ENCODE measurements at regions not wholly inside any gene's neighbourhood (a gene's known extent, or its start where the extent isn't known, plus 50 kb on each side); places are given as distances from the start of the nearest gene placed in this dataset.
A peak's percentile ranks its signal among the peaks of the same experiment; 100 is the strongest.

DNA sequence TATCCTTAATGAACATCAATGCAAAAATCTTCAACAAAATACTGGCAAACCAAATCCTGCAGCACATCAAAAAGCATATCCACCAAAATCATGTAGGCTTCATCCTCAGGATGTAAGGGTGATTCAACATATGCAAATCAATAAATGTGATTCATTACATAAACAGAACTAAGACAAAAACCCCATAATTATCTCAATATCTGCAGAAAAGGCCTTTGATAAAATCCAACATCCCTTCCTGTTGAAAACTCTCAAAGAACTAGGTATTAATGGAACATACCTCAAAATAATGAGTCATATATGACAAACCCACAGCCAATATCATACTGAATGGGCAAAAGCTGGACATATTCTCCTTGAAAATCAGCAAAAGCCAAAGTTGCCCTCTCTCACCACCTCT, 54.6 kb upstream of the DEPDC1 start:
- DNase-seq, result no peak

GRCh38 chr1:68558321-68559026, 61.6 kb upstream of the DEPDC1 start:
- DNase-seq, result no peak

DNA sequence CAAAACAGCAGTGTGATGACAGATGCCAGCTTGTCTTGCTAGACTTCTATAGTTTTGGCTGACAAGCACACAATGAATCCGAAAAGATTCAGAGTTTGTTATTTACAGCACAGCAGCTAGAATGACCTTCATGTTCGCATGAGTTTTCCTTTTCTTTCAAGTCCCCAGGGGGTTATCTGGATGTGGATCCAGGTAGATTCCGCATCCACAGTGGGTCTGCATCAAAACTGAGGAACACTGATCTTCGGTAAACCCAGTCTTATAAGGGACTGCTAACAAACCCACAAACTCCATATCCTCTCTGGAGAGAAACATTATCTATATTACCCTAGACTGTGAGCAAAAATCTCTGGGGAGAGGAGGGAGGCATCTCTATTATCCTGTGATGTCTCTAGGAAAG, 69.0 kb upstream of the DEPDC1 start:
- DNase-seq, result no peak

GRCh38 chr1:68570871-68571270, 74.0 kb upstream of the DEPDC1 start:
- peak; percentile 14 for DNase-seq

- DNase-seq, result no peak
These were observed 74.8 kb upstream of the DEPDC1 start for GRCh38 chr1:68571454-68572235.

DNA sequence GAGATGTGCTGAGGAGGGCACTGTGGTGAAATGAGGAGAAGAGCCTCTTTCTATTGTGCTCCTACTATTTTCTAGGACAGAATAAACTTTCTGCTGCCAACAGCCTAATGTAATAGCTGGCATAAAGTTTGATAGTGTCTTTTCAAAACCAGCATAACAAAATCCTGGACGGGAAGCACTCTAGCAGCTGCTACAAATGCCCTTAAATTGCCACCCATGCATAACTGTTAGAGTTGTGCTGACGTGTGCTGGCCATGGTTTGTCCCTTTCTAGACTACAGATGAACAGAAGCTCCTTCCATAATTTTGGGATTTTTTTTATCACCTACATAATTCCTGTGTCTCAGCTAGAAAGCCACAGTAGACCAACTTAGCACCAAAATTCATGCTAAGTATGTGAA, 88.5 kb upstream of the DEPDC1 start:
- DNase-seq, result no peak

DNA sequence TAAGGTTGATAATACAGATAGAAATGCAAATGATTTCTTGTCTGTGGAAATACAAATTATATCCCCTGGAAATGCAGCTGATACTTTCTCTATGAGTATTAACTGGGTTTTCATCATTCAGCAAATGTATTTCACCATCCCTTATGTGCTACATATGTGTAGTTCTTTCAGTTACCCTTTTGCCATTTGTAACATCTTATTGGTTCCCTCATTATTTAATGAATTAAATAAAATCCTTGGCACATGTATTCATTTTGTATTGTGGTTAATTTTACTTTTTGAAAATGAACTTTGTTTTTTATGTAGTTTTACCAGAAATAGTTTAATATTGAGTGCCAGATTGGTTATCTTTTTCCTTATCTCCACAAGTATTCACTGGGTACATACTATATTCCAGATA, 89.9 kb upstream of the DEPDC1 start:
- no peak for DNase-seq

- DNase-seq, result no peak
These were observed 91.4 kb upstream of the DEPDC1 start for GRCh38 chr1:68588304-68588703.

DNA sequence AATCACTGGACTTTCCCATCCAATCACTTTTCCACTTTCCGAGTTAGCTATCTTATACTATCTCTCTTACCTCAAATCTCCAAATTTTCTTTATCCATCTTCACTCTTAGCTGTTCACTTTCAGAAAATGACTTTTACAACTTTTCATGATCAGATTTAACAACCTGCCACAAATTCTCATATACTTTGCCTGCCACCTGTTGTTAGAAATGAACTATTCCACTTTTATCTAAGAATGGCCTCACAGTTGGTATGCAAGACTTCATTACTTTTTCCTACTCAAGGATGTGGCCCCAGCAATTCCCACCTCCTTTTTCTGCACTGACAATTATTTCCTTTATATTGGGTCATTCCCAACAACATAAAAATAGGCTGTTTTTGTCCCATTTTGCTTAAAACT, 93.6 kb upstream of the DEPDC1 start:
- no peak for DNase-seq

DNA sequence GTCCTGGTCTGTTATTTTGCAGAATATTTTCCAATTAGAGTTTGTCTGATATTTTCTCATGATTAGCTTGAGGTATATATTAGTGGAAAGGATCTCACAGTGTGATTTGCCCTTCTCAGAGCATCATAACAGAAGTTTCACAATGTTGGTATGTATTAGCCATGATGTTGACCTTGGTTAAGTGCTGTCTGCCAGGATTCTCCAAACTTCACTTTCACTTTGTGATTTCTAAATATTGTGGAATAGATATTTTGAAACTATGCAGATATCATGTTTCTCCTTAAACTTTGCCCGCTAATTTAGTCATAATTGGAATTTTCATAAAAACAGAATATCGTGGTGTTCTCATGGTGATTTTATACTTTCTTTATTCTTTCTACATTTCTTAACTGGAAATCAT, 98.0 kb upstream of the DEPDC1 start:
- DNase-seq, result no peak

DNA sequence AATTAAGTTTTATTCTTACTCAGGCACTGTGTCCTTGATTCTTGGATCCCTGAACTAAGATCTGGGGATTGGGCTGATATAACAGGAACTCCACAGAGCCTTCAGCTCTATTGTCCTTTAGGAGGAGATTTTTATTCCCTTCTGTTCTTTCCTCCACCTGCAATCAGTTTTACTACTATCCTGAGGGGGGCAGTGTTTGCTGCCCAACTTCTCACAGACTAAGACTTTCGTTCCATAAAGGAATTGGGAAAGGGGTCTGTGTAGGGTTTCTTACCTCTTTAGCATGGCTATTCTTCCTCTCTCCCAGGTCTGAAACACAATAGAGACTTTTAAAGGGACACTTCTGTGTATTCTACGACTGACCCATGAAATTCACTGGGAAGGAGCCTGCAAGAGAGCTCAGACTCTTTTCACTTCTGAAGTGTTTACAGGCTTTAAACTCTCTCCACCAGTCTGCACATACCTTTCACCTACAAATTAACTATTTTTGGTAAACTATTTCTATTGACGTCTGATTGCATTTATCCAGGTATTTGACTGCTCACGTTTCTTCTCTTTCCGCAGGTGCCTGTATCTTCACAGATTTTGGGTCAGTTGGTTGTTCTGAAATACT, 103.3 kb upstream of the DEPDC1 start:
- no peak for DNase-seq

DNA sequence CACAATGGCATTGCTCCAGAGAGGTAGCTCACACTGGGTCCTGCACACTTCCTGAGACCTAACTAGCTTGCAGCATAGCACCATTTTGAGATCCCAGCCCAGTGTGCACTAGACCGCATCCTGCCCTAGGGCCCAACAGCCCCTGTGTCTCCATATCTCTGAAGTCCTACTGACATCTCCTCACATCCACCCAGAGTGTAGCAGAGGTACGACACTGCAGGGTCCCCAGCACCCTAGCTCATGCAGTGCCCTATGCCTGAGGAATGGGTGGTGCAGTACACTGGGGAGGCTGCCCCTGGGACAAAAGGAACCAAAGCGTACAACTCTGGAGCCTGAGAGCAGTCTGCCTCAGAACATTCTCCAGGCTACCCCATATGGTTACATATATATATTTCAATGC, 111.4 kb upstream of the DEPDC1 start:
- no peak for DNase-seq

DNA sequence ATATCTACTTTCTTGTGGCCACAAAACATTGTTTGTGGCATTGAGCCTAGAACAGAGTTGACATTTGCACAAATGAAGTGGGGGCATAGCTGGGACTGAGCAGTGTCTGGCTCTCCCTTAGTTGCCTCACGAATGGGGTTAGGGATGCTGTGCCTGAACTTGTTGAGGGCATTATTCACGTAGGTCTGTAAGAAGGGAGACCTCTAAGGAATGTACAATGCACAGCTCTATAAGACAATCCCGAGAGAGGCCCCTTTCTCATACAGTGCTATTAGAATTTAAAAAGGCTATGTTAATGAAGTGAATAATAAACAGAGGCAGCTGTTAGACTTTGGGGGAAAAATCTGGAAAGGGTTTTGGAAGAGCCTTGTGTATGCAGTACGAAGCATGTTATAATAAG, 118.4 kb upstream of the DEPDC1 start:
- DNase-seq, result no peak

GRCh38 chr1:68617942-68618341, 121.1 kb upstream of the DEPDC1 start:
- no peak for DNase-seq

DNA sequence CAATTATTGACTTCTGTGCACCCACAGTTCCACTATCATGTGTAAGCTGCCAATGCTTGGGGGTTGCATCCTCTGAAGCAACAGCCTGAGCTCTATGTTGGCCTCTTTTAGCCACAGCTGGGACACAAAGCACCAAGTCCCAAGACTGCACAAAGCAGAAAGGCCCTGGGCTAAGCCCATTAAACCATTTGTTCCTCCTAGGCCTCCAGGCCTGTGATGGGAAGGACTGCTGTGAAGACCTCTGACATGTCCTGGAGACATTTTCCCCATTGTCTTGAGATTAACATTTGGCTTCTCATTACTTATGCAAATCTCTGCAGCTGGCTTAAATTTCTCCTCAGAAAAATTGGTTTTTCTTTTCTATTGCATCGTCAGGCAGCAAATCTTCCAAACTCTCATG, 123.7 kb upstream of the DEPDC1 start:
- no peak for DNase-seq

- no peak for DNase-seq
These were observed 126.8 kb upstream of the DEPDC1 start for GRCh38 chr1:68623700-68624099.

GRCh38 chr1:68624233-68624632, 127.4 kb upstream of the DEPDC1 start:
- DNase-seq, result no peak

GRCh38 chr1:68625624-68626023, 128.7 kb upstream of the DEPDC1 start:
- DNase-seq, result no peak

DNA sequence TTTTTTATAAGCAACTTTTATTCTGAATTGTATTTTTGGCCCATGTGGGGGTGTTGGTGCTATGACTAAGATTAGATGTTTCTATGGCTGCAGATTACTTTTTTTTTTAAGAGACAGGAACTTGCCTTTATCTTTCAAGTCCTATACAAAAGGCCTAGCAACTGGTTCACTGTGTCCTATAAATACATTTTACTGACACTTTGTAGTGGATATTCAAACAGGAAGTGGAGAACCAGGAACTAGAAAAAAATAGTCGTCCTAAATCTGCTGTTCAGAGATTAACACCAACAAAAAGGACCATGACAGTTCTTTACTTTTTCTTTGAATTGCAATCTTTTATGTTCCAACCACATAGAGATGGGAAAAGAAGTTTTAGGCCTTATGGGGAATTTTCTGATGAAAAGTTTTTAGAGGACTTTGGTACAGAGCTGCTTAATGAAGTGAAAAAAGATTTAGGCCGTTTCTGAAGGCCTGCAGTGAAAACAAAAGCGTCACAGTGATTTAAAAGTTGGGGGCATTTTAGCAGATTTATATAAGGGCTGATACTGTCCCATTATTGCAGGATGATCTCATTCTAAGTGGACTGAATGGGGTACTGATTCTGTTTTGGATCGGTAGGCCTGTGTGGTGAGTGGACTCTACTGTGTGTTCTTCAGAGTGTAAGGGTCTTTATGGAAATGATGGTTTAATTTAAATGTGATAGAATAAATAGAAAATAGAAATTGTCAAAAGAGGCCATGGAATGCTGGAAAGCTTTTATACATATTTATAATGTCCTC, 136.4 kb upstream of the DEPDC1 start:
- no peak for DNase-seq

GRCh38 chr1:68644504-68644903, 147.6 kb upstream of the DEPDC1 start:
- DNase-seq, result no peak

- no peak for DNase-seq
These were observed 154.2 kb upstream of the DEPDC1 start for GRCh38 chr1:68651115-68651514.

- DNase-seq, result no peak
These were observed 157.0 kb upstream of the DEPDC1 start for GRCh38 chr1:68653882-68654281.

- no peak for DNase-seq
These were observed 176.9 kb upstream of the DEPDC1 start for GRCh38 chr1:68673771-68674170.

DNA sequence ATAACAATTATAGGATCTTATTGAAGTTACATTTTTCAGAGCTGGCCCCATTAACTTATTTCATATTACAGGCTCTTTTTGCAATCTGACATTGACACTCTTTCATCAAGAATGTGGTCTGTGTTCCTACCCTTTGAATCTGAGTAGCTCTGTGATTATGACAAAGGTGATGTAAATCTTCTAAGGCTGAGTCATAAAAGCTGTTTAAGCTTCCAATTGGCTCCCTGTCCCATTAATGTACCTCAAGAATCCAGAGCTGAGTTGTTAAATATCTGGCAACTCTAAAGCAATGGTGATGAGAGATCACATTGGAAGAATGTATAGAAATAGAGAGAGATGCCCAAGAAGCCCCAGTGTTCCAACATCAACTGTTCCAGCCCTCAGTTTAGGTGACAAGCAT, 178.5 kb upstream of the DEPDC1 start:
- no peak for DNase-seq

Measured in NCI-H1694 treated with DMSO at 0.1 percent for 48 hours (cell line).